Neural progenitor cell (in vitro differentiated cells): ENCODE measurements at regions not wholly inside any gene's neighbourhood (a gene's known extent, or its start where the extent isn't known, plus 50 kb on each side); places are given as distances from the start of the nearest gene placed in this dataset.

Experiments
- EZH2 ChIP-seq: fragments of 200-600 bp; sonication (generic); IDR thresholded peaks from 2 replicates; pipeline ENCODE4 v1.6.1; 2017; ENCODE audit warnings: antibody characterized with exemption, mild to moderate bottlenecking, moderate library complexity
- TF ChIP-seq, protein P1 (sequence below): fragments of 200-600 bp; sonication (generic); IDR thresholded peaks from 2 replicates; pipeline ENCODE4 v1.5.1; 2017; ENCODE audit warnings: antibody characterized with exemption, mild to moderate bottlenecking

GRCh38 chr3:110031975-110032374 lies 694.6 kb upstream of the DPPA4 start:
- TF ChIP-seq, protein P1, sequence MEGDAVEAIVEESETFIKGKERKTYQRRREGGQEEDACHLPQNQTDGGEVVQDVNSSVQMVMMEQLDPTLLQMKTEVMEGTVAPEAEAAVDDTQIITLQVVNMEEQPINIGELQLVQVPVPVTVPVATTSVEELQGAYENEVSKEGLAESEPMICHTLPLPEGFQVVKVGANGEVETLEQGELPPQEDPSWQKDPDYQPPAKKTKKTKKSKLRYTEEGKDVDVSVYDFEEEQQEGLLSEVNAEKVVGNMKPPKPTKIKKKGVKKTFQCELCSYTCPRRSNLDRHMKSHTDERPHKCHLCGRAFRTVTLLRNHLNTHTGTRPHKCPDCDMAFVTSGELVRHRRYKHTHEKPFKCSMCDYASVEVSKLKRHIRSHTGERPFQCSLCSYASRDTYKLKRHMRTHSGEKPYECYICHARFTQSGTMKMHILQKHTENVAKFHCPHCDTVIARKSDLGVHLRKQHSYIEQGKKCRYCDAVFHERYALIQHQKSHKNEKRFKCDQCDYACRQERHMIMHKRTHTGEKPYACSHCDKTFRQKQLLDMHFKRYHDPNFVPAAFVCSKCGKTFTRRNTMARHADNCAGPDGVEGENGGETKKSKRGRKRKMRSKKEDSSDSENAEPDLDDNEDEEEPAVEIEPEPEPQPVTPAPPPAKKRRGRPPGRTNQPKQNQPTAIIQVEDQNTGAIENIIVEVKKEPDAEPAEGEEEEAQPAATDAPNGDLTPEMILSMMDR = no peak
- TF ChIP-seq EZH2 = no peak
